NCI-H345 (cell line): ENCODE measurements at regions not wholly inside any gene's neighbourhood (a gene's known extent, or its start where the extent isn't known, plus 50 kb on each side); places are given as distances from the start of the nearest gene placed in this dataset.

Source experiments
- DNase-seq: peaks from one replicate; lab custom pipeline; 2025; lab: John Stamatoyannopoulos, UW

DNA sequence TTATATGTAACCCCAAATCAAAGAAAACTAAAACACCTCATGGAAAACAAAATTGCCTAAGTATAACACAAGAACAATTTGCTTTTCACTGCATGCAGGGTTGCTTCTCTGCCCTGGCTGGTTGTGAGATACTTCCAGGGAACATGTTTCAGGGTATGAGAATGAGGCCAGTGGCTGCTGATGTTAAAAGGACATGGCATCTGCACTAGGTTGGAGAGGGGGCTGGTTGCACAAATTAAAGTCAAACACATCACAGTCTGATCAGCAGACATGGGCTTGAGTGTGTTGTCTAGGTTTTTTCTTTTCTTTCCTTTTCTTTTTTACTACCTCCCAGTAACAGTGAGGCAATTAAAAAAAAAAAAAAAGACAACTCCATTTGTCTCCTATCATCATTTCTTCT is 374.9 kb downstream of the MCTP2 start:
- DNase-seq: no peak

DNA sequence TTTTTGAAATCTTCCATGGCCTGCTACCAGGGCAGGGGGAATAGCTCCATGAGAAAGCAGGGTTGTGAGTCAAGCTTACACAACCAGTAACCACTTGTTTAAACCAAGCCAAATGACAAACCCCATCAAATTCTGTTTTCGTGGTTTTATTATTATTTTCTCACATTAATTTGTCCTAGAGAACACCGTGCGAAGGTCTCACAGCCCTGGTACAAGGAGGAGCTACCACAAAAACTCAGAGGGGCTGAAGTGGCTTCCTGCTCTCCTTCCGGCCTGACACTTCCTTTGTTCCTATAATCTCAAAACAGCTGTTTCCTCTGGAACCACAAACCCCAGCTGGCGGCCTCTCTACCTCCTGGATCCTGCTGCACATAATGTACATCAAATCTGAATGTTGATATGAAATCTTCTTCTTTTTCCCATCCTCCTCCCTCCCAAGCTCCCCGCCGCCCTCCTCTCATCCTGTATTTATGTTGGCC is 375.9 kb downstream of the MCTP2 start:
- no peak for DNase-seq

DNA sequence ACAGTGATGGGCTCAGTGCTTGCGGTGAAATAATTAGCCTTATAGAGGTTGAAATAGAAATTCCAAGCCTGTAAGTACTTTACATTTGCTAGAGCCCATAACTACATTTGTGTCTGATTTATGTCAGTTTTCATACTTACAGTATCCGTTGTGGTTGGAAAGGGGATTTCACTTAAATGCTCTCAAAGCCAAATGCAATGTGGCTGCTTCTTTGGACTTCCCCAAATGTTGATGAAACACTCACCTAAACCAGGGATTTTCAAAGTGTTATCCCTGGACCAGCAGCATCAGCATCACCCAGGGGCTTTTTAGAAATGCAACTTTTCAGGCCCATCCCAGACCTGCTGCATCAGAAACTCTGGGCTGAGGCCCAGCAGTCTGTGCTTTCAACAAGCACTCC is 378.7 kb downstream of the MCTP2 start:
- no peak for DNase-seq

DNA sequence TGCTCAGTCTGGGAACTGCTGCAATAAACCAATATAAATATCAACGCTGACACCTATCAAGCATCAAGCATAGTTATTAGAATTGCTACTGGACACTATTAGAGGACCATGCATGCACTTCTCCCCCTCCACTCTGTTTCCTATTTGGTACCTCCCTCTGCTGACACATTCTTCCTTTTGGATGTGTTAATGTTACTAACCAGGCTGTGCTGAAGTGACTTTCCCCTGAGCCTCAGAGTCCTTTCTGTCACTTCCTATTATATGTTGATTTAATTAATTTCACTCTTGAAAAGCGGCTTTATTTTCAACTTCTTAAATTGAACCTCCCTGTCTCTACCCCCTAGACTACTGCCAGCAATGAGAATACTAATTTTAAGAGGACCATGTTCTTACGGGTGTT is 379.1 kb downstream of the MCTP2 start:
- no peak for DNase-seq

DNA sequence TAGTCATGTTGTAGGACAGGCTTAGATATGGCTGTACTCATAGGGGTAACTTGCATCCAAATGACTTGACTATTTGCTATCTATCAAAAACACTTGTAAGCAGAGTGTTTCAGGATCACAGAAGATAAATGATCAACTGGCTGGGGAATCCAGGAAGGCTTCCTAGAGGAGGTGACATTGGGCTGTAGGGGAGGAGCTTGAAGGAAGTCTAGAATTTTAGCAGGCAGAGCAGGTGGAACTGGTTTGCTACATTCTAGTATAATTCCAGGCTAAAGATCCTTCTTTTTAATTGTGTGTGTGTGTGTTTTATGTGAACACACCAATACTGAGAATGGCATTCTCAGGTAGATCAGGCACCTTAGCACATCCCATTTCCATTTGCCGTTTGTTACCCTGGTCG is 380.3 kb downstream of the MCTP2 start:
- no peak for DNase-seq

DNA sequence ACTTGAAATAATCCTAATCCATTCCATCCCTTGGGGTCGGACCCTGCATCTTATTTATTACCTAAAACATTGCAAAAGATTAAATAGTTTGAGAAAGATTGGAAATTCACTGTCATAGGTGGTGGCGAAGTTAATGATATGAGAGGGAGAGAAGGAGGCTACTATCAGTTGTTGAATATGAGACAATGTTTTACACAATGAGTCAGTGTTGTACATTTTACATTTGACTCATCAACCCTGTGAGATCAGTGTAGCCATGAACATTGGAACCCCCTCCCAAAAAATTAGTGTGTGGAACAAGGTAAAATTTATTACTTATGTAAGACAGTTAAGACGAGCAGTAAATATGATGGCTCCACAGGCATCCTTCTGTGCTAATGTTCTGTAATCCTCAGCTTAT is 384.3 kb downstream of the MCTP2 start:
- no peak for DNase-seq

DNA sequence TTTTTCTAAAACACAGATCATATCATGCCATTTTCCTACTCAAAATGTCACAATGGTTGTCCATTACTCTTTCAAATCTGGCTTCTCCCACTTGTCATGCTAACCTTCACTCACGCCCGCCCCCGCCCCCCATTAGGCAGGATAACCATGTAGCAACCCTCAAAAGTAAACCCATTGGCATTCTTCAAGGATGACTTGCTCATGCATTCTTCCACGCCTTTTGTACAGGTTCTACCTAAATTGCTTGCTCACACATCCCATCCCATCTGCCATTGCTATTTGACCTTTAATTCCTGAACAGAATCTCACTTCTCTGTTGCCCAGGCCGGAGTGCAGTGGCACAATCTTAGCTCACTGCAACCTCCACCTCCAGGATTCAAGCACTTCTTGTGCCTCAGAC is 389.3 kb downstream of the MCTP2 start:
- DNase-seq: no peak

DNA sequence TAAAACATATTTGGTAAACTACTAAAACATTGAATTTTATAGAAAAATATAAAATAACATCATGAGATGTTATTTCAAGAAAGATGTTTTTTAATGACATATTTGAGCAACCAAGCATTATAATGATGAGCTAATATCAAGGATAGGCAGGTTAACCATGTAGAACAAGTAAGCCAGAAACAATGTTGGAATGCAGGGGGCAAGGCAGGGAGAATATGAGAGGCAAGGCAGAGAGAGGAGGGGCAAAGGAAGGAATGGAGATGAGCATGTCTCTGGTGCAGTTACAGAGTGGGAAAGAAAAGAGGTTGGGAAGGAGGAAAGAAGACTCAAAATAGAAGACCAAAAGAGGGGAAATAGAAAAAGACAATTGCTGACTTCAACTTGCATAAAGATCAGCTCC is 390.4 kb downstream of the MCTP2 start:
- no peak for DNase-seq

DNA sequence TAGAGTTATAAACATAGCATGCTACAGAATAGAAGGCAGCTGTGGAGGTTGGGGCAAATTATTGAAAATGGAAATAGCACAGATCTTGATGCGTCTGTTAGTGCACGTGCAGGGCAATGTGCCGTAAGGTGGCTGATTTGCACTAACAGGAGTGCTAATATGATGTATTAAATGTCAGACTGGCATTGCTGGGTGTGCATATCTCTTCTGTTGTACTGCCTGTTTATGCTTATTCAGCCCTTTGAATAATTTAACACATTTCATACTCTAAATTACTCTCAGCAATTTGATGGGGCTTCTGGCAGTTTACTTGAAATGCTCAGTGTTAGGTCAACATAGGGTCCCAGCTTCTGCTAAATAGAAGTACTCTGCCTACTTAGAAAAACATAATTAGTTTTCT is 395.6 kb downstream of the MCTP2 start:
- no peak for DNase-seq

DNA sequence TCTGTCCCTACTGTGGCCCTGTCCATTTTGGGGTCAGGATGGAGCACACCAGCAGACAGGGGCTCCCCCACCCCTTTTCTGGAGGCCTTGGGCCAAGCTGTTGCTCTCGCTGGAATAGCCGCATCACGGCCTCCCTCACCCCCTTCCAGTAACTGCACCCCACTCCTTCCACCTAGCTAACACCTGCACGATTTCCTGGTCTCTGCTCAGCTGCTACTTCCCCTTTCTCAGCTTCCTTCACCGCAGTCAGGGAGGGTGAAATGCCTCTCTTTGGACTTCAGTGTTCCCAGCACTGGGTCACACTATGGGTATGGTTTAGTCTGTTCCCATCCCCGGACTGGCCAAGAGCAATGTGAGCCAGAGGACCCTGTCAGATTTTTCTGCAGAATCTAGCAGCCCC is 400.2 kb downstream of the MCTP2 start:
- DNase-seq: no peak

DNA sequence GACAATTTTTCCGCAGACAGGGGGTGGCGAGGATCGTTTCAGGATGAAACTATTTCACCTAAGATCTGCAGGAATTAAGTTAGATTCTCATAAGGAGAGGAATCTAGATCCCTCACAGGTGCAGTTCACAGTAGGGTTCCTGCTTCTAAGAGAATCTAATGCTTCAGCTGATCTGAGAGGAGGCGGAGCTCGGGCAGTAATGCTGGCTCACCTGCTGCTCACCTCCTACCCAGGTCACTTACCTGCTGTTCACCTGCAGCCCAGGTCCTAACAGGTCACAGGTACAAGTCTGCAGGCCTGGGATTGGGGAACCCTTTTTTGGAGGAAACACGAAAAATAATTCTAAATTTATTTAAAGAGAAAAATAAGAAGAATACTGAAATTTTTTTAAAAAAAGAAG is 406.8 kb downstream of the MCTP2 start:
- DNase-seq: peak; percentile 1

DNA sequence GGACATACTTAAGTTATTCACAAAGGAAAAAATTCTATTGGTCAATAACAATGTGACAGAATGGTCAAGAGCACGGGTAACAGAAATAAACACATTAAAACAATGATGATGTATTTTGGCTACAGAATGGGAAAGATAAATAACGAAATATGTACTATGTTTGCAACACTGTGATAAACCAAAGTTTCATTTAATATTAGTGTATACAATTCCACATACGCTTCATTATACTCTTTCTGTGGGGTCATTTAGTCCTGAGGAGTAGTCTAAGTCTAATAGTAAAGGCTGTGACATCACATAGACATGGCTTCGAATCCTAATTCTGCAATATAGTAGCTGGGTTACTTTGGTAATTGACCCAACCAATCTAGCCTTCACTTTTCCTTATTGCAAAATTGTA is 408.3 kb downstream of the MCTP2 start:
- DNase-seq: no peak

DNA sequence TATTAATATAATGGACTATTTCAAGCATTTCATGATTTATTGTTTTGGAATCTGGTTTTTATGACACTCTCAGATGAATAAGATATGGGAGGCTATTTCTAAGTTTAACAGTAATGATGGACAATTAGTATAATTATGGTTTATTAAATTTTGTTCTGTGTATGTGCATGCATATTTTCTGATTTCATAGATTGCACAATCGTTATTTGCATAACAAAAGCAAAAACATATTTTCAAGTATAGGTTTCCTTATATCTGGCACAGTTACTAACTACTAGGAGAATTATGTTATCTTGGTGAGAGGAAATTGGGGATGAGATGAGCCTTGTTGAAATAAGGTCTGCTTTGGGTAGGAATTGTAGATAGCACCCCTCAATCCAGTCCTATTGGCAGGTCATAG is 413.1 kb downstream of the MCTP2 start:
- DNase-seq: no peak

DNA sequence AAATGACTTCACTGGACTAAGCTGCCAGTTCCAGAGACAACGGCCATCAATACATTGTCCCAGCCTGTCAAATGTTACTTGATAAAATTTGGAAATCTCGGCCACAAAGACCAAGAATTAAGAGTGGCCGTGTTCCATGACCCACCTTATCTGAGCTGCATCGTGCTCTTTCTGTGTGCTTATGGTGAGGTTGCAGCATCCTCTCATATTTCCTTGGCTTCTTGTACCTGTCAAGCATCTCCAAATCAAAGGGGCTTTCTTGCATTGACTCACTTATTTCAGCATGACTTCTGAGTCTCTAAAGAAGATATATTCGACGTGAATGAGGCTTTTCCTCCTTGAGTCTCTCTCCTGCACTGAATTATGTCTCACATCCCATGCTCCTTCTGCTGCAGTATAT is 421.7 kb downstream of the MCTP2 start:
- DNase-seq: no peak

DNA sequence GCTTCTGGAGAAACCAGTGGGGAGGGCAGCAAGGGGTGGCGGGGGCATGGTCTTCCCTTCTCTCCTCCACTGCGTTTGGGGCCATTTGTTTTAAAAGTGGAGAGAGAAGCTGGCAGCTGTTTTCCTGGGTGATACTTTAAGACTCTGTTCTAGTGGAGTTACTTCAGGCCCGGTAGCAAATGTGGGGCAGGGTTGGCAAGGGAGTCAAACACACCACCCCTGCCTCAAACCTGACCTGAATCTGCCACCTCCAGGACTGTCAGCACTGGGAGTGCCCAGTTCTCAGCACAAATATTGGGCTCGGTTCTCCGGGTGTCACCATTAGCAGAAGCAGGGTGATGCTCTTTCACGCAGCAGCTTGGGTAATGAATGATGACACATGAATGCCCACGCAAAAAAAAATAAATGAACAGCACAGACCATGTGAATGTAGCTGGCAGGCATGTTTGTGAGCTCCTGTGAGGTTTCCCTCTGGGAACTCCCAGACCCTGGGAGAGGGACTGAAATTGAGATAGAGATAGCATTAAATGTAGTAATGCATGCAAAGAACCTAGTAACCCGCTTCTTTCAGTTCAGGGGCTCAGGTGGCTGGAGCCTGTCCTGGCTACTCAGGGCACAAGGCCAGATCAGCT is 424.0 kb downstream of the MCTP2 start:
- no peak for DNase-seq

DNA sequence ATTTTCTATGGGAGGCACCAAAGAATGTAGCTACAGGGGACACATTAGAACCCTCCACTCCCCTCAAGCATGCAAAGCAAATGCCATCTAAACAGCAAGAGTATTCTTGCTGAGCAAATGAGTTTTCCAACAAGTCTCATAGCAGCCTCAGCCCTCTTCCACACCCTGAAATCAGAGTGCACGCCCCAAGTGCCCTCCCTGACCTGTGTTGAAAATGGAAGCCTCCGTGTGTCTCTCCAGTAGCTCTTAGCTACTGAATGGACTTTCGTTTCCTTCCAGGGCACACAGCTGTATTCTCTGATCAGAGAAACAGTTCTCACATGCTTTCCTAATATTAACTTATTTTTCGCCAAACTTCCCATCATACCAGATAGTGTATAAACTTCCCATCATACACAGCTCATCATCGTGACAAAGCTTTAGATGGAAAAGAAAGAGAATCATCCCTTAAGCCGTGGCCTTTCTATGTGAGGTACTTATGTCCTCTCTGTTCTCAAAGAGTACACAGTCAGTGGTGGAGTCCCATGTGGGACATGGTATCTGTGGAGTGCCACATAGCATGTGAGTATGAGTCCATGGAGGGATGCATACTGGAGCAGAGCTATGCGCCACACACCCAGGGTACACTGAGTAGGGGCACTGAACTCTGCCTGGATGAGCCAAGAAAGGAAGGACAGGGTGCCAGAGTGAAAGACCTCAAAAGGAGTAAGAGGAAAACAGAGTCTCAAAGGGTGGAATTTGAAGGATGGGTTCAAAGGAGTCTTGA is 434.5 kb downstream of the MCTP2 start:
- no peak for DNase-seq

DNA sequence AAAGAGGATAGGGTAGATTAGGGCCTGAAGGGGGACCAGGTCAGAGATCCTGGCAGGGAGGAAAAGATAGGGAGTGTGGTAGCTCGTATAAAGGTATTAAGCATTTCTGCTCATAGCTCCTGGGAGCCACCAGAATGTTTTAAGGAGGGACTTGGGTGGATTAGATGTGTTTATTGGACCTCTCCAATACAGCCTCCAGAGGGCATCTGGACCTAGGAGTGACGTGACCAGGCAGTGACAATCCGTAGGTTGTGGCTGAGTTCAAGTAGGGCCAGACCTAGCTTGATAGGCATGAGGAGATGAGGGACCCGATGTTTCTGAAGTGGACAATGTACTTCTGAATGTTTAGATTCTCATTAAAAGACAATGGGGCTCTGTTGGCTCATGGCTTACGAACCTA is 435.2 kb downstream of the MCTP2 start:
- no peak for DNase-seq

DNA sequence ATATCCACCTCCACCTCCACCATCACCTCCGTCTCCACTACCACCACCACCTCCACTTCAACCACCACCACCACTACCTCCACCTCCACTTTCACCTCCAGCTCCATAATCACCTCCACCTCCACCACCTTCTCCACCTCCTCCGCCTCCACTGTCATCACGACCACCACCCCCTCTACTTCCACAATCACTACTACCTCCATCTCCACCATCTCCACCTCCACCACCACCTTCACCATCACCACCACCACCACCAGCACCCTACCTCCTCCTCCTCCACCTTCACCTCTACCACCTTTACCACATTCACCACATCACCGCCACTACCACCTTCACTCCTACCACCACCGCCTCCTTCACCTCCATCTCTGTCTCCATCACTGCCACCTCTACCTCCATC is 435.7 kb downstream of the MCTP2 start:
- DNase-seq: no peak

DNA sequence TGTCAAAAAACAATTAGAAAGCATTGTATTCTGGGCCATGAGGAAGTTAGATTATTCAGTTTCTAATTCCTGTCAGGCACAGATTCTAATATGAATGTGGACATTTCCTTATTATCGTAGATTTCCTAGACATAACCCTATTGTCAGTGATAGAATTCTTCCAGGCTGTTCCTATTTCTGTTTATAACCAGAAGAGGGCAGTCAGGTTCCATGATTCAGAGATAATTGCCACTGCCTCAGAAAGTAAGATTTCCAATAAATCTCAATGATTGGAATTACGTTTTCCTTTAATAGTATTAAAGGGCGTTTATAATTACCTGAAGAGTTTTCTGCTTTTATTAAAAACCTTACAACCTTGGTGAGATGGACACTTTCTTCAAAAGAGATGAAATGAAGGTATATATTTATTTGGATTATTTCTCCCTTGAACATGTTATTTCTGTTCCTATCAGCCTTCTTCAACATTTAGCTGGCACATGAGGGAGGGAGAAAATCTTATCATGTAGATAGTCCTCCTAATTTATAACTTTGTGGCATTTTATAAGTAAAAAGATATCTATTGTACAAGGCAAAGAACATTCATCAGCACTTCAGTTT is 439.2 kb downstream of the MCTP2 start:
- DNase-seq: peak; percentile 21

DNA sequence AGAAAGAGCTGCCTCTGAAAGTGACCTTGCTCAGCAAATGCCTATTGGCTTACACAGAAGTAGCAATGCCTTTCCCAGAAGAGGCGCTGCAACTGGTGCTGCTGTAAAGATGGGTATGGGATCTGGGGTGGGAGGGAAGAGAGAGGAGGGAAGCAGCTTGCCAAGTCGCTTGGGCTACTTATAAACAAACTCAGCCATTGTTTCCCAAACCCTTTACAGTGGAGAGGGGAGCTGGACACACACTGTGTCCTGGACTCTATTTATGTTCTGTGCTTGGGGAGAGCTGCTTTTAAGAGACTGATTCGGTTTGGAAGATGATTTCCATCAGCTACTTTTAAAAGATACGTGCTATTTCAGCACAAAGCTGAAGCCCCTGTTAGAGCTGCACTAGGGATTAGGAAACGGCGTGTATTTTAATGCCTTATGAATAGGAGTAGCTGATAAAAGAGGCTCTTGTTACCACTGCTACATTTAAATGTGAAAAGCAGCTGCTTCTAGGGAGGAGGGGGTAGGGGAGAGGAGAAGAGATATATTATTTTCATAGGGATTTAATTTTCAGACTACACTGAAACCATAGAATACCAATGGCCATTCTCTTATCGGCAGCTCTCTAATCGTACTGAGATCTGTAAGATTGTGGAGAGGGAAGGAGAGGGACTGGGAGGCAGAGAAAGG is 440.6 kb downstream of the MCTP2 start:
- peak; percentile 33 for DNase-seq

DNA sequence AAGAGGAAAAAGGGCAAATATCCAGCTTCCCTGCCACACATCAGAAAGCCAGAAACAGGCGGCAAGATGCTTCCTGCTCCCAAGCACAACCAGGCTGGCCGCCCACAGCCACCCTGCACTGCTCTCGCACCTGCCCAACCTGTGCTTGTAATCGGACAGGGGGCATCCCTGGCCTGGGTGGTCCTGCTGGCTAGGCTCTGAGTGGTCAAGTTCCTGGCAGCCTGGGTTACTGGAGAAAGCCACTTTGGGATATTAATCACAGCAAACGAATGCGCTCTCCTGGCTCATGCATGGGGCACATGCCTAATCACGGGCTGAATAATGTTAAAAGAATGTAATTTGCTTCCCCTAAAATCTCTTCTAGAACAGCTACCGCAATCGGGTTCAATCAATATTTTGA is 442.4 kb downstream of the MCTP2 start:
- DNase-seq: no peak

DNA sequence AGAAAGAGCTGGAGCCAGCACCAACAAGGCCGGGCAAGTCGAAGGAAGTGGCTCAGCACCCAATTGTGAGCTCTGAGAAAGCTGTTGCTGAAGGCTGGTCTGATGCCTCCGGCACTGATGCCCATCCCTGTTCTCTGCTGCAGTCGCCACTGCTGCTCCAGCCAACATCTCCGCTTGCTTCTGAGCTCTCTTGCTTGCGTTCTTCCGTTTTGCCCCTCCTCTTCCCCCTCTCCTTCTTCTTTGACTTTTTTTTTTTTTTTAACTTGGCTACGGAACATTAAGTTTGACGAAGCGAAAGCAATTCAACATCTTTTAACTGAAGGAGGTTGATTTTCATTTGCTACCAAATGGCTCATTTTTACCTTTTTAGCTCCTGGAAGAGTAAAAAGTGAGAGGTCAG is 442.9 kb downstream of the MCTP2 start:
- DNase-seq: no peak

DNA sequence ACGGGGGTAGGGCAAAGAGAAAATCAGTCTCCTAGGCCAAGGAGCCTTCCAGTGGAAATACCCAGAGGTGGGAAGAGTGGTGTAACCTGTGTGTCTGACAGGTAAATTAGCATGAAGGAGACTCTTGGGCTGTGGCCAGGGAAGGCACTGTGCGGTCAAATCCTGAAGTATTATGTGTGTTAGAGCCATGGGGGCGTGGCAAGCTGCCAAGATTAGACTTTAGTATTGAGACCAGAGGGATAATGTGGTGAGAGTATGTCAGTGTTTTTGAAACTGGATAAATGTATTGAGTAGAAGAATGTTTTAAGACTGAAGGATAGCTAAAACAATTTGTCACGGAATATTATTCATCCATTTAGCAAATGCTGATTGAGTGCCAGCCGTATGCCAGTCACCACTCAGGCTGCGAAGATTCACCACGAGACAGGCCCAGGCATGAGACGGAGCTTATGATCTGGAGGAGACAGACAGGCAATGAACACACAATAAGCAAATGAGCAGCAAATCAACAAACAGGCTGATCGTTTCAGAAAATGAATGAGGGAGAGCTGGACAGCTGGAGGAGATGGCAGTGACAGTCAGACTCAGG is 445.9 kb downstream of the MCTP2 start:
- DNase-seq: peak; percentile 78
